SW480 (cell line): ENCODE measurements at regions not wholly inside any gene's neighbourhood (a gene's known extent, or its start where the extent isn't known, plus 50 kb on each side); places are given as distances from the start of the nearest gene placed in this dataset.
A peak's percentile ranks its signal among the peaks of the same experiment; 100 is the strongest.
"Not testable (repeated sequence)": the region's sequence is repeated elsewhere in the genome, so short reads cannot be mapped to it uniquely, and the experiment has no call there.

ENCODE experiments used
- DNase-seq: peaks from one replicate; pipeline ENCODE4 v3.0.0-alpha.2; 2016; ENCODE audit warnings: low spot score

DNA sequence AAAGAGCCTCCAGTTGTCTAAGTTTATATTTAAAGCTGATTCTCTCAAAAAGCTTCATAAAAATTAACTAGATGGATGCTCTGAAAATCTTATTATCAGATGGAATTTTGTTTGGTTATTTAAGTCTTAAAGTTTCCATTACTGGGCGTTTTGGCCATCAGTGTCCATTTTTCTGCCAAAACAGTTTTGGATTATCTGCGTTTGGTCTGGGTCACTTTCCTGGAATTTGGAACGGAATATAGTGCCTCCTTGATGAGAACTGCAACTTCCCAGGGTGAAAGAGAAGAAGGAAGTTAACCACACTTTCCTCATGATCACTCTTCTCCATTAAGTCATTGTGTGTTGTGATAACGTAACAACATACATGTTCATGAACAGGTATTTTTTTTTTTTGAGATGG, 764.9 kb upstream of the AUTS2 start:
- DNase-seq, result no peak

GRCh38 chr7:68839014-68839413, 759.3 kb upstream of the AUTS2 start:
- DNase-seq, result no peak

GRCh38 chr7:68840991-68841390, 757.3 kb upstream of the AUTS2 start:
- DNase-seq, result no peak

GRCh38 chr7:68843985-68844384, 754.3 kb upstream of the AUTS2 start:
- not testable (repeated sequence) for DNase-seq

DNA sequence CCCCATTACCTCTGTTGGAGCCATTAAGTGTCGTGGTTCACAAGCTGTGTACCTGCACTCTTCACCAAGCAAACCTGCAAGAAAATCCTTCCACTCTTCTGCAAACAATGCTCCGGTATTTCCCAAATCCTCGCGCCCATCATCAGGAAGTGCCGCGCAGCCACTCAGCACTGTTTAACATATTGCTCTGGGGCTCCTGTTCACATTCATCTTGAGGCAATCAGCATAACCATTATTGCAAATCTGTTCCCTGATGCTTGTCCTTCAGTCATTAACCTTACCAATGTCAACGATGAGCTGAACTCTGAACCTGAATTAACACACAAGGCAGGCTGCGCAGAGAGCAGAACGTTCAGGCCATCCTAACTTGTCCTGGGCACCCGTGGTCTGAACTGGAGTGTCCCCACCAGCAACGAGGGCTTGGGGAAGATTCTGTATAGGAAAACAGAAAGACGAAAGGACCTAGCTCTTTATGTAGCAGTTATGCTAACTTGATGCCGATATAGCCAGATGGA, 751.4 kb upstream of the AUTS2 start:
- DNase-seq, result no peak

GRCh38 chr7:68853254-68853653, 745.0 kb upstream of the AUTS2 start:
- no peak for DNase-seq

GRCh38 chr7:68857571-68857970, 740.7 kb upstream of the AUTS2 start:
- no peak for DNase-seq

DNA sequence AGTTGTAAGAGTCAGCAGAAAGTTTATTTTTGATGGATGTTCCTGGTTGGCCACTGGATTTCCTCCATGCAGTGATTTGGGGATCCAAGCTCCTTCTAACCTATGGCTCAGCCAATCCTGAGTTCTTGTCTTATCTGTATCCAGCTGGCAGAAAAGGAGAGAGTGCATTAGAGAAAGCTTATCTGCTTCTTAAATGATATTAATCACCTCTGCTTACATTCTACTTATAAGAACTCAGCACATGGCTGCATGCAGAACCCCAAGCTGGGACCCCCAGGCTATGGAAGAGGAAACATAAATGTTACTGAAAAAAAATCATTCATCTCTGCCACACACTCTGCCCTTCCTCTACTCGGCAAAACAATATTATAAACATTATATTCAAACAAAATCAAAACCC, 739.8 kb upstream of the AUTS2 start:
- DNase-seq, result no peak

DNA sequence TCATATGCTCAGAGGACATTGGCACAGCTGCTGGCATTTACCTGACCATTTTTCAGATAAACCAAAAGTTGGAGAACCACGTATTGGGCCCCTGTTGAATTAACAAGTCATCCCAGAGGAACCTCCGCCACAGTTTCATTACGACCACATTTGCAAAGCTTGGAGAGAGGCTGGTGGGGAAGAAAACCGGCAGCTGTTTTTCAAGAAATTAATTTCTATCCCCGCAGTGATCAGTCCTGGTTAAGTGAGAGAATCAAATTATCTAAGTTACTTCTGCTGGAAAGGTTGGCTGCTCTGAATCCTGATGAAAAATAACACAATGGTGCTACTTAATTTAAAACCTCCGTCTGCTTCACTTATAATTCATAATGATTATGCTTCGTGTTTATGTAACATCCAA, 737.1 kb upstream of the AUTS2 start:
- no peak for DNase-seq

DNA sequence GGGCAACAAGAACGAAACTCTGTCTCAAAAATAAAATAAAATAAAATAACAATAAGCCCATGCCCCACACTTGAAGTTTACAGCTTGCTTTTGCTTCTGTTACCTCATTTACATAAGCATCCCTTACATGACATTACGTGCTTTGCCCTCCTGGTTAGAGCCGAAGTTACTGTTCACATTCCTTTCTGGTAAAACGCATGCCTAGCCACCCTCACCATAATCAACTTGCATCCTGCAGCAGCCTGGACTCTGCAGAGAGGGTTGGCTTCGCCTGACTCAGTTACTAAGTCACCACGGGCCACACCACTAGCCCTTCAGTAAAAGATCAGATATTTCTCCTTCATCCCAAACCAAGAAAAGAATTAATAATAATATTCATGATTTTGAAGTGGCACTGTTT, 736.0 kb upstream of the AUTS2 start:
- no peak for DNase-seq

DNA sequence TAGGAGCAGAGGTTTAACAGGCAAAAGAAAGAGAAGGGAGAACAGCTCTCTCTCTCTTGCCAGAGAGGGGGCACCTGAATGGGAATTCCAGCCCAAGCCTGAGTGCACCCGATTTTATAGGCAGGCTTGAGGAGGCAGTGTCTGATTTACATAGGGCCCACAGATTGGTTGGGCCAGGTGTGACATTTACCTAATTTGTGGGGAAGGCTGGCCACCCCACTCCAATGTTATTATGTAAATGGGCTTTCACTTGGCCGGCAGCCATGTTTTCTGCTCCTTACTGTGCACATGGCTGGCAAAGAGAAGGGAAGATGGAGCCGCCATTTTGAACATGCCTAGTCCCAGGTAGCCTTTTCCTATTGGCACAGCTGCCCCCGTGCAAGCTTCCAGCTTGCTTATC, 735.5 kb upstream of the AUTS2 start:
- no peak for DNase-seq

DNA sequence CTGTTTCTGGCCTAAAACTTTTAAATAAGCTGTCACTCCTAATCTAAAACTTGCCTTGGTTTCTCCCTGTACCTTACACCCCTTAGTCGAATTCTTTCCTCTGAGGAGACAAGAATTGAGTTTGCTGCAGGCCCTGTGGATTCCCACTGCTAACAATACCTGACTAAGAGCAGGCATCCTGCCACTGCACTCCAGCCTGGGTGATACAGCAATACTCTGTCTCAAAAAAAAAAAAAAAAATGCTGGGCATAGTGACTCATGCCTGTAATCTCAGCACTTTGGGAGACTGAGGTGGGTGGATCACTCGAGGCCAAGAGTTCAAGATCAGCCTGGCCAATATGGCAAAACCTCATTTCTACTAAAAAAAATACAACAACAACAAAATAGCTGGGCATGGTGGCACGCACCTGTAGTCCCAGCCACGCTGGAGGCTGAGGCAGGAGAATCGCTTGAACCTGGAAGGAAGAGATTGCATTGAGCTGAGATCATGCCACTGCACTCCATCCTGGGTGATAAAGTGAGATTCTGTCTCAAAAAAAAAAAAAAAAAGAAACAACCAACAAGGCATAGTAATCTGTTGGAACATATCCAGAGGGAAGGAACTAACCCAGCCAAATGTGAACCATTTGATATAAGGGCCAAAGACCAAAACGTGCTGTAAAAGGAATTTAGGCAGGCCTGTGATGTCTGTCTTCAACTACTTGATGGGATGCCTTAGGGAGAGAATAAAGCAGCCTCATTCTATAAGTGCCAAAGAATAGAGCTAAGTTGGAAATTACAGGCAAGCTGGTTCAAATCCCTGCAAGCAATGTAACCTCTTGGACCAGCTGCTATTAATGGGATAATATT, 732.7 kb upstream of the AUTS2 start:
- no peak for DNase-seq

GRCh38 chr7:68866200-68866570, 732.1 kb upstream of the AUTS2 start:
- DNase-seq, result no peak

- not testable (repeated sequence) for DNase-seq
Observed at GRCh38 chr7:68866721-68867120, 731.6 kb upstream of the AUTS2 start.

- no peak for DNase-seq
Observed at GRCh38 chr7:68868978-68869377, 729.3 kb upstream of the AUTS2 start.

GRCh38 chr7:68873616-68874015, 724.7 kb upstream of the AUTS2 start:
- no peak for DNase-seq

GRCh38 chr7:68875857-68876256, 722.4 kb upstream of the AUTS2 start:
- DNase-seq, result no peak

DNA sequence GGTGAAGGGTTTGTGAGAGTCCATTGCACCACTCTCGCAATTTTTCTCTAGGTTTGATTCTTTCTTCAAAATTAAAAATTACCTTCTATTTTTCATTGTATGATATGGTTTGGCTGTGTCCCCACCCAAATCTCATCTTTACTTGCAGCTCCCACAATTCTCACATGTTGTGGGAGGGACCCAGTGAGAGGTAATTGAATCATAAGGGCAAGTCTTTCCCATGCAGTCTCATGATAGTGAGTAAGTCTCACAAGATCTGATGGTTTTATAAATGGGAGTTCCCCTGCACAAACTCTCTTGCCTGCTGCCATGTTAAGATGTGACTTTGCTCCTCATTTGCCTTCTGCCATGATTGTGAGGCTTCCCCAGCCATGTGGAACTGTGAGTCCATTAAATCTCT, 711.2 kb upstream of the AUTS2 start:
- DNase-seq, result not testable (repeated sequence)

DNA sequence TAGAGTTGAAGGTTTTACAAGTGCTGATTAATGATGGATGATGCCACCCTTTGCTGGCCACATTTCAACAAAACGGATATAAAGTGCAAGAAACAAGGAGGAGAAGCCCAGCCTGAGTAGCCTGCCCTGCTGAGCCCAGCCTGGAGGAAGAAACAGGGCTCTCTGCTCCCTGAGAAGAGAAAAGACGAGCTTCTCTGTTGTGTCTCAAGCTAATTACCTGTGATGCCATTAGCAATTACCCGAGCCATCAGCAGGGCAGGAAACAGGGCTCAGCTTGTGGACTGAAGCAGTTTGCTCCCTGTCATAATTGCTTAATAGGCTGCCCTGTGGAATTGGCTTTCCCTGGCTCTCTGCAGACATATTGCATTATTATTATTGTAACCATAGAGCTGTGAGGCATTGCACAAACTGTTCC, 709.3 kb upstream of the AUTS2 start:
- DNase-seq, result no peak

DNA sequence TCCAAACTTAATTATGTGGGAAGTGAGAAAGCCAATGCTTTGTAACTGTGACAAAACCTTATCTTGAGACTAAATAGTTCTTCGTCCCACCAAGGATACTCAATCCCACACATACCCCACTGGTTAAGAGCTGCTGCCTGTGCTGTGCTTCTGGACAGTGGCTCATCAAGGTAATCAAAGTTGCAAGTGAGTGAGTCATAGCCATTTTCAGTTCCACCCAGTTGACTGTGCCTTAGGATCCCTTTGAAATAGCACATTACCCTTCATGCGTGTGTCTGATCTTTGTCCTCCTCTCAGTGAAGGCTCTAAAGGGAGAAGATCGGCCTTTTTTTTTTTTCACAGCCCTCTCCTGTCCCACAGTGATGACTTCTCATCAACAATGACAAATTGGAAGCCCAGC, 706.0 kb upstream of the AUTS2 start:
- DNase-seq, result peak; percentile 78

DNA sequence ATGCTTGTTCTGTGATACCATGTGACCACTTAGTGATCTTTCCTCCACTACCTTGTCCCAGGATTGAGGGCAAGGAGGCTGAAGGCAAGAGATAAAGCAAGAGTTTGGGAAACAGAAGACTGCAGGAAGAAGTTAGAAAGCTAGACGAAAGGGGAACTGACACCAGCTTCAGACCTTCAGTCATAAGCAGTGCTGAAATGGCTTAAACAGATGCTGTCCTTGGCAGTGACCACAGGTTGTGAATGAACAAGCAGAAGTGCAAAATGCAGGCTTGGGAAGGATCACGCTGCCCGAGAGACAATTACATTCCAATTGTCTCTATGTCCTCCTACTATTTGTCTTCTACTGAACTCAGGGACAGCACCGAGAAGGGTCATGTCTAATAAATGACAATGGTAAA, 704.9 kb upstream of the AUTS2 start:
- no peak for DNase-seq

GRCh38 chr7:68899156-68899555, 699.1 kb upstream of the AUTS2 start:
- DNase-seq, result not testable (repeated sequence)

GRCh38 chr7:68900096-68900495, 698.2 kb upstream of the AUTS2 start:
- DNase-seq, result no peak

DNA sequence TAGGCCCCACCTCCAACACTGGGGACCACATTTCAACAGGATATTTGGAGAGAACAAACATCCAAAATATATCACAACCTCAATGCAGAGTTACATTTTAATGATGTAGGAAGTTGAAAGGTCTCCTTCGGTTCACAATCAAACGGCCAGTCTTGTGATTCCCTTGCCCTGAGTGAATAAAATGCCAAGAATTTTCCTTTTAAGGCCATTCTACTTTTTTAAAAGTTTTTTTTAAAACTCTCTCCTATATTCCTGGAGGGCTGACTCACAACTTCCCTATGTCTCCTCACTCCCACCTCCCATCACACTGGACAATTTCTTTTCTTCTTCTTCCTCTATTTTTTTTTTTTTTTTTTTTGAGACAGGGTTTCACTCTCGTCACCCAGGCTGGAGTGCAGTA, 693.6 kb upstream of the AUTS2 start:
- DNase-seq, result no peak
